ENCODE measurements at regions not wholly inside any gene's neighbourhood (a gene's known extent, or its start where the extent isn't known, plus 50 kb on each side); places are given as distances from the start of the nearest gene placed in this dataset.
"Not testable (repeated sequence)": the region's sequence is repeated elsewhere in the genome, so short reads cannot be mapped to it uniquely, and the experiment has no call there.

- H3K4me1 ChIP-seq, result no peaks in the 10 kb centered on the region
- H3K36me3 ChIP-seq, result no peaks in the 10 kb centered on the region
- H3K9me3 ChIP-seq, result no peaks in the 10 kb centered on the region
- TF ChIP-seq POLR2A (IDR thresholded peaks at IDR 0.05), result no peak
- TF ChIP-seq, protein P1, sequence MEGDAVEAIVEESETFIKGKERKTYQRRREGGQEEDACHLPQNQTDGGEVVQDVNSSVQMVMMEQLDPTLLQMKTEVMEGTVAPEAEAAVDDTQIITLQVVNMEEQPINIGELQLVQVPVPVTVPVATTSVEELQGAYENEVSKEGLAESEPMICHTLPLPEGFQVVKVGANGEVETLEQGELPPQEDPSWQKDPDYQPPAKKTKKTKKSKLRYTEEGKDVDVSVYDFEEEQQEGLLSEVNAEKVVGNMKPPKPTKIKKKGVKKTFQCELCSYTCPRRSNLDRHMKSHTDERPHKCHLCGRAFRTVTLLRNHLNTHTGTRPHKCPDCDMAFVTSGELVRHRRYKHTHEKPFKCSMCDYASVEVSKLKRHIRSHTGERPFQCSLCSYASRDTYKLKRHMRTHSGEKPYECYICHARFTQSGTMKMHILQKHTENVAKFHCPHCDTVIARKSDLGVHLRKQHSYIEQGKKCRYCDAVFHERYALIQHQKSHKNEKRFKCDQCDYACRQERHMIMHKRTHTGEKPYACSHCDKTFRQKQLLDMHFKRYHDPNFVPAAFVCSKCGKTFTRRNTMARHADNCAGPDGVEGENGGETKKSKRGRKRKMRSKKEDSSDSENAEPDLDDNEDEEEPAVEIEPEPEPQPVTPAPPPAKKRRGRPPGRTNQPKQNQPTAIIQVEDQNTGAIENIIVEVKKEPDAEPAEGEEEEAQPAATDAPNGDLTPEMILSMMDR (IDR thresholded peaks at IDR 0.05 in 4 of 5, conservative IDR thresholded peaks at IDR 0.05 in 1 of 5), result no peak
- H3K27ac ChIP-seq, result no peak overlapping the region
- ATAC-seq (no peak), DNase-seq (no peak)
- no peaks in the 10 kb centered on the region for H3K27me3 ChIP-seq
- in situ Hi-C loops (cut with MboI; ENCODE audit: low sequenced_read_pairs in 4 of 4), result loop anchor here in 1 of 4 donors (25.0 kb wide), 1 partner anchor 100 kb away; no protein-coding TSS in a partner anchor
- no peak overlapping the region for H3K4me3 ChIP-seq
- intact Hi-C loops (cut with DNase I; ENCODE audit: low total_unique reads), result no loop called here
Observed at GRCh38 chr9:75687359-75687953, 203.0 kb upstream of the PCSK5 start.

- H3K4me3 ChIP-seq; H3K27me3 ChIP-seq; H3K36me3 ChIP-seq; intact Hi-C loops (cut with DNase I; ENCODE audit: low total_unique reads); H3K27ac ChIP-seq; H3K9me3 ChIP-seq; ATAC-seq; DNase-seq; H3K4me1 ChIP-seq: not testable (repeated sequence)
- in situ Hi-C loops (cut with MboI; ENCODE audit: low sequenced_read_pairs in 4 of 4), result loop anchor here in 1 of 4 donors (25.0 kb wide), 1 partner anchor 97 kb away; no protein-coding TSS in a partner anchor
Observed at GRCh38 chr9:75690551-75690950, 199.9 kb upstream of the PCSK5 start.

GRCh38 chr9:75691408-75691807 lies 199.1 kb upstream of the PCSK5 start:
- DNase-seq, result no peak
- Histone ChIP-seq H3K4me3 (no peak overlapping the region), H3K27ac (no peak overlapping the region), H3K9me3 (no peaks in the 10 kb centered on the region), H3K4me1 (no peaks in the 10 kb centered on the region), H3K36me3 (no peaks in the 10 kb centered on the region), H3K27me3 (no peaks in the 10 kb centered on the region)
- TF ChIP-seq, protein P1 (IDR thresholded peaks at IDR 0.05 in 4 of 5, conservative IDR thresholded peaks at IDR 0.05 in 1 of 5), result no peak
- TF ChIP-seq POLR2A (IDR thresholded peaks at IDR 0.05), result no peak
- no peak for ATAC-seq
- in situ Hi-C loops (cut with MboI; ENCODE audit: low sequenced_read_pairs in 4 of 4) (loop anchor here in 1 of 4 donors (25.0 kb wide), 1 partner anchor 96 kb away; no protein-coding TSS in a partner anchor), intact Hi-C loops (cut with DNase I; ENCODE audit: low total_unique reads) (no loop called here)

GRCh38 chr9:75692309-75692708 lies 198.2 kb upstream of the PCSK5 start:
- ATAC-seq (no peak), DNase-seq (no peak)
- TF ChIP-seq, protein P1 (IDR thresholded peaks at IDR 0.05 in 4 of 5, conservative IDR thresholded peaks at IDR 0.05 in 1 of 5), result no peak
- TF ChIP-seq POLR2A (IDR thresholded peaks at IDR 0.05), result no peak
- Histone ChIP-seq H3K4me3 (no peak overlapping the region), H3K27me3 (no peaks in the 10 kb centered on the region), H3K36me3 (no peaks in the 10 kb centered on the region), H3K4me1 (no peaks in the 10 kb centered on the region), H3K9me3 (no peaks in the 10 kb centered on the region), H3K27ac (no peak overlapping the region)
- intact Hi-C loops (cut with DNase I; ENCODE audit: low total_unique reads), result no loop called here
- in situ Hi-C loops (cut with MboI; ENCODE audit: low sequenced_read_pairs in 4 of 4), result loop anchor here in 1 of 4 donors (25.0 kb wide), 1 partner anchor 95 kb away; no protein-coding TSS in a partner anchor

DNA sequence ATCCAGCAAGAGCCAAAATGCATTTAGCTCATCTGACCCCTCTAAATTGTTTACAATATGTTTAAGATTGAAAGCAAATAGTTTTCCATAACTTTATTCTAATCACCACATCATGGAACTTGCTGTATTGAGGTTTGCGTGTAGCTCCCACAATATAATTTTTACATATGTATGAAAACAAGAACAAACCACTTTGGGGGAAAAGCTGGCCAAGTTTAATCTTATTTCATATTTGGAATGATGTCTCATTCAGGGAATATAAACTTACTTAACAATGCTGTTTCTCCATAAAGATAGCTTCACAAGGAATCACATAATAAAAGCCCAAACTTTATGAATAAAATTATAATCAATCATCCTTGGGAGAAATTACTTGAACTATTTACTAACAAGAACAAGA lies 194.6 kb upstream of the PCSK5 start:
- Histone ChIP-seq H3K36me3 (no peaks in the 10 kb centered on the region), H3K27me3 (no peaks in the 10 kb centered on the region), H3K4me1 (no peaks in the 10 kb centered on the region), H3K27ac (no peak overlapping the region), H3K9me3 (no peaks in the 10 kb centered on the region), H3K4me3 (no peak overlapping the region)
- DNase-seq, result no peak
- in situ Hi-C loops (cut with MboI; ENCODE audit: low sequenced_read_pairs in 4 of 4), result loop anchor here in 1 of 4 donors (25.0 kb wide), 1 partner anchor 91 kb away; no protein-coding TSS in a partner anchor
- TF ChIP-seq POLR2A (IDR thresholded peaks at IDR 0.05), result no peak
- TF ChIP-seq, protein P1 (IDR thresholded peaks at IDR 0.05 in 4 of 5, conservative IDR thresholded peaks at IDR 0.05 in 1 of 5), result no peak
- intact Hi-C loops (cut with DNase I; ENCODE audit: low total_unique reads), result no loop called here
- ATAC-seq, result no peak
